NCI-H345 treated with DMSO at 0.1 percent for 48 hours (cell line): ENCODE measurements at regions not wholly inside any gene's neighbourhood (a gene's known extent, or its start where the extent isn't known, plus 50 kb on each side); places are given as distances from the start of the nearest gene placed in this dataset.

Source experiments
- DNase-seq: peaks from one replicate; lab custom pipeline; 2025; ENCODE audit not compliant: unreplicated experiment; lab: John Stamatoyannopoulos, UW

- DNase-seq: peak; percentile 28
These were observed 68.4 kb upstream of the DLK1 start for GRCh38 chr14:100658181-100658886.

DNA sequence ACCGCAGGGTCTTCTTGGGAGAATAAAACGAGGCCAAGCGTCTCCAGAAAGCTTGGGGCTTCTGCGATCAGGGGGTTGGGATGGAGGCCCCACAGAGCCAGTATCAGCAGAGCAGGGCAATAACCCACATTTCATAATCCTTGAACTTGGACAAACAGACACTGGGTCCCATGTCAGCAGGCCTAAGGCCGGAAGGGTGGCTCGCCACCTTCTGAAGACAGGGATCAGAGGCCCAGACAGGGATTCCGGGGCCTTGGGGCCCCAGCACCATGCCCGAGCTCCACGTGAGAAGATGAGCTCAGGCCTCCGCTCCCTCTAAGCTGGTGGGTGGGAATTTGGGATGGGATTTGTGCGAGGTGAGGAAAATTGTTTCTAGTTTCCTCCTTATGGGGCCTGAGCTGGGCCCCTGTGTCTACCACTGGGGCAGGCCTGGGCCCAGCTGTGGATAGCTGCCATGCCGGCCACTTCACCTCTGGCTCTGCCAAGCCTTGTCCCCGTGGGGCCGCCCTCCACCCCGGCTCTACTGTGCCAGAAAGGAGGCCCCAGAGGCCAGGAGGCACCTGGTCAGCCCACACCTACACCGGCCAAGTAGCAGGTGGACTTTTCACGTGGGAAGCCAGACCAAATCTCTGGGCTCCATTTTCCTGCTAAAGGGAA lies 67.2 kb upstream of the DLK1 start:
- DNase-seq: no peak

GRCh38 chr14:100660498-100660881 lies 66.2 kb upstream of the DLK1 start:
- DNase-seq: no peak

DNA sequence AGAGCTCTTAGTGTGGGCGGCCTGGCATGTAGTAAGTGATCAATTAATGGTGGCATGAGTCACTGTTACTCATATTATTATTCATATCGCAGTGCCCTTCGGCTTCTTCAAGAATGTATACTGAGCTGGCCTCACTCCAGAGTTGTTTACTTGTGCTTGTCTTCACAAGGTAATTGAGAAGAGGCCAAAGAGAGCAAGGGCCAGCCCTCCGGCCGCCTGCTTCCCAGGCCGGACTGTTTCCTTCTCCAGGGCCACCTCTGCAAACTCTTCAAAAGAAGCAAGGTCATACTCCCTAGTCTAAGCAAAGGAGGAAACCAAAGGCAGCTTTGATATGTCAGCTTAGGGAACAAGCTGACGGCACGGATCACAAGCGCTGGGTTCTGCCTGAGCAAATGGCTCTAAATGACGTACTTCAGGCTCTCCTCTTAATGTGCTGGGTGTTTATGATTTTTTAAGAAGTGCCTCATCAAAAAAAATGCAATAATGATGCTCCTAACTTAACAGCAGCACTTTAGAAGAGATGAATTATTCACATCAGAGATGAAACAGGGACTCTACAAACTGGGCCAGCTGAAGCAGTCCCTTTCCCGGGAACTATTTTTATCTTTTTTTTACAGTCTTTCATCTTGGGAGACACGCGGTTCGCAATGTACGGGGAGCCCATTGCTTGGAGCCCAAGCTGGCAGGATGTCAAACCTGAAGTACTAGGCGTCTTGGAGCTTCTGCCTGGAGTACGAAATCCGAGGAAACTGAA lies 65.6 kb upstream of the DLK1 start:
- DNase-seq: no peak

DNA sequence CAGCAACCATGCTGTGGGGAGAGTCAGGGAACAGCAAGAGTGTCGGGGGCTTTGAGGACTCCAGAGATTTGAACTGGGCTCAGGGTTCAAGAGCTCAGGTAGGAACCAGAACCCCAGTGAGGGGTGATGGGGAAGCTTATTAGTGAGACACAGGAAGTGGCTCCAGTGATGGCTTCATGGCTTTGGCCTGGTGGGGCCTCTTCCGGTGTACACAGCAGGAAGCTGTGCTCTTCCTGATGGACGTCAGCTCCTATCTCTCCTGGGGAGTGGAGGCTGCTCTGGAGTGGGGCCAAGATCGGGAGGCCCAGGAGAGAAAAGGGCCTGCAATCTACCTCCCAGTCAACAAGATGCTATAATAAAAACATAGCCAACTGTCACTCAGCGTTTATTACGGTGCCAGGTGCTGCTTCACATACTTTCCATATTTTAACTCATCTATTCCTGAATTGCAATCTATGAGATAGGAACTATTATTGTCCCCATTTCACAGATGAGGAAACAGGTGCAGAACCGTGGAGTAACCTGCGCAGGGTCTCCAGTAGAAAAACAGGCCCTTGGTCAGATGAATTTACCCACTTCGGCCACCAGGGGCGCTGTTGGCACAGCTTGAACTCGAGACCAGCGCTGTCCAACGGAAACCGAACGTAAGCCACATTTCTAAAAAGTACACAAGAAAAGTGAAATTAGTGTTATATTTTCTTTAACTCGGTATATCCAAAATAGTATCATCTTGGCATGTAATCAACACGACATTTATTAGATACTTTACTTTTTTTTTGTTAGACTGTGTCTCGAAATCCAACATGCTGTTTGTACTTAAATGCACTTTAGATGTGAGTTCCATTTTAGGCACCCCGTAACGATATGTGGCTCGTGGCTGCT lies 63.6 kb upstream of the DLK1 start:
- DNase-seq: no peak

DNA sequence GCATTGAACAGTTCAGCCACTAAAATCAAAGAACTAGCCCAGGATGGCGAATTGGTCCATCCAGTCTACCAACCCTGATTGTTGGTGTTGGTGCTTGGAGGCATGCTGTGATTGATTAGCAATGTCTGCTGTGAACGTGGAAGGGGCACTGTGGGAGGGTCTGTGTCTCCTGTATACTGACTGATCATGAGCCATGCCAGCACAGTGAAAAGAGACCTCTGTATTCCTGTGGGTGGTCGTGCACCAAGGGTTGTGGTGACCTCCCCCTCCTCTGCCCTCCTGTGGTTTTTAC lies 63.0 kb upstream of the DLK1 start:
- DNase-seq: no peak

DNA sequence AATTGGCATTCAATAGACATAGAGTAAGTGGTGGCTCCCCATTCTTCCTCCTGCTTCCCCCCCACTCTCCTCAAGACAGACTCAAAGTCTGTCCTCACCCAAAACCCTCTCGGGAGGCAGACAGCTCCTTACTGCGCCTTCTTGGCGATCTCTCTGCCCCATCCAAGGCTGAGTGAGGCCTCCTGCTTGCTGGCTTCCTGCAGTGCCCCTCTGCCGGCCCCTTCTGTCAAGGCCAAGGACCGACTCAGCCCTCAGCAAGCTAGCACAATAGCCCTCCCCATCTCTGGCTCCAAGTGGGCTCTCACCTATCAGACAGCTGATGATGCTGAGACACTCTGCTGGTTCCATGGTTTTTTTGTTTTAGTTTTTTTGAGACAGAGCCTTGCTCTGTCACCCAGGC lies 62.5 kb upstream of the DLK1 start:
- no peak for DNase-seq

DNA sequence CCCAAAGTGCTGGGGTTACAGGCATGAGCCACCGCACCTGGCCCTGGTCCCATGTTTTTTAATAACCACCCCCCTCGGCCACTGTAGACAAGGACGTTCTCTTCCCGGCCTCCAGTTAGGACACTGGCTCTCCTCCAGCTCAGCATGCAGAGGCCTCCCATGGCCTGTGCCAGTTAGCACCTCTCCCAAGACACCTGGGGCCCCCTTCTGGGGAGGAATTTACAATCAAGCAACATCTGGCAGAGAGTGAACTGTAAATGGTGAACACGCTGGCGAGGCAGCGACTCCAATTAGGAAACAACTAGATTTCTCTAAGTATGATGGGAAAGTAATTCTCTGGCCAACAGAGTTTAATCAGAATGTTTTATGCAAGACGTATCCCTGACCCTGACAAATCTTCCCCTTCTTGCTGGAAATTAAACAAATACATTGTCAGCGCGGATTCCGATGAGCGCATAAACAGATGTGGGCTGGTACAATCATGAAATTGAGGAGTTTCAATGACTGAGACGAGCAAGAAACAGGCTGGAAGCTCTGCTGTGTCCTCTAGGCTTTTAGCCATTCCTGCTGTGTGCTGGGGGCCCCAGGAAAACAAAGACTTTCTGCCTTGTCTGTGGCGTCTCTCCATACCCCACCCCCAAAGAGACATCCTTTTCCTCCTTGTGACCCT lies 61.7 kb upstream of the DLK1 start:
- DNase-seq: no peak

- no peak for DNase-seq
These were observed 61.1 kb upstream of the DLK1 start for GRCh38 chr14:100665511-100666032.

GRCh38 chr14:100666403-100666802 lies 60.3 kb upstream of the DLK1 start:
- no peak for DNase-seq

- no peak for DNase-seq
These were observed 59.8 kb upstream of the DLK1 start for GRCh38 chr14:100666851-100667250.

GRCh38 chr14:100667656-100668055 lies 59.0 kb upstream of the DLK1 start:
- no peak for DNase-seq

- DNase-seq: no peak
These were observed 58.3 kb upstream of the DLK1 start for GRCh38 chr14:100668352-100668751.

DNA sequence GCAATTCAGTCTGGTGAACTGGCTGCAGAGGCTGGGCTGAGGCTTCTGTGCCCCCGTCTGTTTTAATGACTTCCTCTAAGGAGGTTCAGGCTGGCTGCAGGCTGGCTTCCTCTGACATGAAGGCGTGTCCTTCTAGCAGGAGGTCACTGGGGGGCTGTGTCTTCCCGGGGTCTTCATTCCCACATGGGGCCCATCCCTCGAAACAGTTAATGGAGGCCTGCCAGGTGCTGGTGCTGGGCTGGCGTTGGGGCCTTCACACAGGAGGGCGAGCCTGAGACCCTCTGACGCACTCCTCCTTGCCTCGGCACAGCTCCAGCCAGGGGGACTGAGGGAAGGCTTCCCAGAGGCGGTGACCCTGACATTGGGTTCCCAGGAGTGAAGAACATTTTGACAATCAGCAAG lies 57.7 kb upstream of the DLK1 start:
- DNase-seq: no peak

- DNase-seq: no peak
These were observed 57.2 kb upstream of the DLK1 start for GRCh38 chr14:100669468-100669867.

GRCh38 chr14:100670017-100670752 lies 56.5 kb upstream of the DLK1 start:
- DNase-seq: no peak

- DNase-seq: no peak
These were observed 56.0 kb upstream of the DLK1 start for GRCh38 chr14:100670753-100671049.

DNA sequence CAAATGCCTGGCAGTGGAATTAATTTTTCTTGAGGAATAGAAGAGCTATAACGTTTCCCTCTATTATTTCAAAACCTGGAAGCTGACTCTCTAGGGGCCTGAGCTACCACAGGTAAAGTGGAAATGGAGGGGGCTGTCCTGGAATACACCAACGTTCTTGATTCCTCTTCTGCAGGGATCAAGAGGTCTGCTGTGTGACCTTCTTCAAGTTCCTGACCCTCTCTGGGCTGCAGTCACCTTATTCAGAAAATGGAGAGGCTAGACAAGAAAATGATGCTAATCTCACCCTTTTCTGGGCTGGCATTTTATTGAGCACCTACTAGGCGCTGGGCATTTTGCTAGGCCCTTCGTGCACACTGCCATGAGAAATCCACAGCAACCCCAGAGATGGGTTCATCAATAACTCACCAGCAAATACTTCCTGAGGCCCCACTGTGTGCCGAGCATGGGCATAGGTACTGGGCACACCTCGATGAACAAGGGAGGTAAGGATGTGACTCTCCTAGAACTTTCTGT lies 55.2 kb upstream of the DLK1 start:
- no peak for DNase-seq

GRCh38 chr14:100671906-100672305 lies 54.8 kb upstream of the DLK1 start:
- DNase-seq: no peak
